K562 (cell line): ENCODE measurements at regions not wholly inside any gene's neighbourhood (a gene's known extent, or its start where the extent isn't known, plus 50 kb on each side); places are given as distances from the start of the nearest gene placed in this dataset.

Experiments used
- FOXJ3 ChIP-seq: sonication (generic); formaldehyde crosslinking; IDR thresholded peaks from 2 replicates; pipeline ENCODE4 v1.4.0; 2020; ENCODE audit warnings: mild to moderate bottlenecking, missing genetic modification reagents
- NONO ChIP-seq, 2 experiments: fragments of 200-400 bp in 1 of 2; fragments of 450-650 bp in 1 of 2; formaldehyde crosslinking in 1 of 2; IDR thresholded peaks; 2 replicates each; pipeline ENCODE4 v1.6.1; 2017; ENCODE audit warnings: low read depth in 2 of 2, mild to moderate bottlenecking in 2 of 2, moderate library complexity in 2 of 2, low read length in 1 of 2
- RAD51 ChIP-seq: fragments of 450-650 bp; IDR thresholded peaks from 2 replicates; pipeline ENCODE4 v1.7.1; 2016; ENCODE audit warnings: low read depth, mild to moderate bottlenecking, borderline replicate concordance
- SMARCC2 ChIP-seq: fragments of 450-650 bp; IDR thresholded peaks from 2 replicates; pipeline ENCODE4 v1.6.1; 2017; ENCODE audit warnings: antibody characterized with exemption, moderate library complexity, mild to moderate bottlenecking, low read depth
- SNIP1 ChIP-seq: fragments of 450-650 bp; IDR thresholded peaks from 2 replicates; pipeline ENCODE4 v1.7.1; 2017; ENCODE audit warnings: low read depth, mild to moderate bottlenecking
- TRIM24 ChIP-seq, 2 experiments: fragments of 450-650 bp; IDR thresholded peaks; 2 replicates each; pipeline ENCODE4 v1.6.1; 2016
- ZBTB11 ChIP-seq, 3 experiments: fragments of 200-800 bp in 1 of 3; fragments of 250-450 bp in 1 of 3; fragments of 450-650 bp in 1 of 3; sonication (Bioruptor Pico) in 1 of 3; sonication (Bioruptor generic) in 1 of 3; formaldehyde crosslinking in 1 of 3; IDR thresholded peaks; 2 replicates each; pipeline versions ENCODE4 v1.6.1 to v1.8.0; 2016 to 2022; ENCODE audit warnings: mild to moderate bottlenecking in 2 of 3, missing genetic modification characterization in 2 of 3, missing compliant biosample characterization in 1 of 3, moderate library complexity in 1 of 3
- ZBTB7A ChIP-seq: IDR thresholded peaks from 2 replicates; pipeline ENCODE4 v1.6.1; 2011; ENCODE audit warnings: low read depth, mild to moderate bottlenecking, low read length, moderate library complexity, borderline replicate concordance; ENCODE audit not compliant: control insufficient read depth
- ZKSCAN8 ChIP-seq: fragments of 200-800 bp; sonication (Bioruptor generic); IDR thresholded peaks from 2 replicates; pipeline ENCODE4 v1.6.1; 2016; ENCODE audit warnings: missing genetic modification characterization, missing compliant biosample characterization
- ZNF318 ChIP-seq, 2 experiments: fragments of 450-650 bp; IDR thresholded peaks; 2 replicates each; pipeline ENCODE4 v1.6.1; 2016; ENCODE audit warnings: mild to moderate bottlenecking in 2 of 2, borderline replicate concordance in 1 of 2, low read depth in 1 of 2, moderate library complexity in 1 of 2

GRCh38 chr1:157279138-157279801 lies 141.1 kb upstream of the ETV3 start (continued):
- TF ChIP-seq ZNF318 (IDR thresholded peaks at IDR 0.05; ENCODE audit: borderline replicate concordance in 1 of 2, low read depth in 1 of 2) (no peak), SMARCC2 (peak; percentile 93), ZKSCAN8 (CRISPR knock-in tag) (no peak), NONO (IDR thresholded peaks at IDR 0.05; ENCODE audit: low read depth in 2 of 2, low read length in 1 of 2) (peak in 1 of 2 experiments; percentile 96; a peak in 2 of 4 replicates), FOXJ3 (CRISPR knock-in tag) (no peak), ZBTB7A (peak; percentile 75; the same call in 1 of the 2 replicates), SNIP1 (no peak), RAD51 (peak; percentile 34; the same call in 1 of the 2 replicates), TRIM24 (IDR thresholded peaks at IDR 0.05) (peak; percentile 94), ZBTB11 (CRISPR knock-in tag; IDR thresholded peaks at IDR 0.05) (peak in 1 of 3 experiments; percentile 38; a peak in 1 of 6 replicates)
